GM19438 (cell line): ENCODE measurements at regions not wholly inside any gene's neighbourhood (a gene's known extent, or its start where the extent isn't known, plus 50 kb on each side); places are given as distances from the start of the nearest gene placed in this dataset.

ENCODE experiments used
- ATAC-seq: cut with Tn5 transposase; IDR thresholded peaks from one replicate; pipeline ENCODE4 v1.9.1; 2021; ENCODE audit warnings: low read depth; ENCODE audit not compliant: unreplicated experiment

DNA sequence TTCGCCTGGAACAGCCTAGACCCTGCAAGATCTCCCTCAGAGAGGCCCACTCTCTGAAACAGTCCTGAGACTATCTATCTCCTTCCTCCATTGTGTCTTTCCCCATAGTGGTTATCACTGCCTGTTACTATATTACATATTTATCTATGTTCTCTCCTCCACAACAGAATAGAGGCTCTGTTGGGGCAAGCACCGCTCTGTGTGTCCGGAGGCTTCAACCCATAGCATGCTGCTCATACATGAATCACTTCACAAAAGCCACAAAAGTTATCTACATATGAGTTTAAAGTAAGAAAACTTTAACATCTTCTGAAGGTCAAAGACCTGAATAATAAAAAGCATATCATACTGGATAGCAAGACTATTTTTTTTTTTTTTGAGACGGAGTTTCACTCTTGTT is 242.1 kb upstream of the HS6ST1 start:
- ATAC-seq, result no peak

DNA sequence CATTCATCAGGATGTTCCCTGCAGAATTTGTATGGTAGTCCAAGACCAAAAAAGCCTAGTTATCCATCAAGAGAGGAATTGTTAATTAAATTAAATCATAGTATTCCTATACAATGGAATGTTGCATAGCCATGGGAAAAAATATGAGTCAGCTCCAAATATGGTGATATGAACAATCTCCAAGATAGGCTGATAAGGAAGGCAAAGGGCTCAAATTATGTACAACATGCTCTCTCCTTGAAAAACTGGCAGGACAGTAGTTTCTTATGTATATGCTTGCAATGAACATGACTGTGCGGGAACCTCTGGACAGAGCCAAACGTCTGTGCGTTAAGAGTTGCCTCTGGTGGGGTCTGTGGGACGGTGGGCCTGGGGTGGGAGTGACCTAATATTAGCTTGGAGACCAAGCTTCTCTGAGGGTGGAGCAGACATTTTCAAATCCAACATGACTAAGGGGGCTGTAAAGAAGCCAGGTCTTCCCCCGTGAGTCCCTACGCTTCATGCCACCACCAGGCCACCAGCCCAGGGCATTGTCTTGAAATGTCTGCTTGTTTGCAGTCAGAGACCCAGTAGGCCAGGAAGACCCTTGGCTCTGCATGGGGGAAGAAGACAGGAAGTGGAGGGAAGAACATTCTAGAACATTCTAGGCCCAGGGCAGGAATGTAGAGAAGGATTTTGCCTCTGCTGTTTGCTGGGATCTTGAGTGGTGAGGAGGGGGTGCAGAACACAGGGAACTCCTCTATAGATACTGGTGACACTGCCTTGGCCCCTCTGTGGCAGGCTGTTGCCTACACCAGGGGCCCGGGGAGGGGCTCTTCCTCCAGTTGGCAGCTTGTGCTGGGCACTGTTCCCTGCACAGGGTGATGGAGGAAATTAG is 244.0 kb upstream of the HS6ST1 start:
- no peak for ATAC-seq

DNA sequence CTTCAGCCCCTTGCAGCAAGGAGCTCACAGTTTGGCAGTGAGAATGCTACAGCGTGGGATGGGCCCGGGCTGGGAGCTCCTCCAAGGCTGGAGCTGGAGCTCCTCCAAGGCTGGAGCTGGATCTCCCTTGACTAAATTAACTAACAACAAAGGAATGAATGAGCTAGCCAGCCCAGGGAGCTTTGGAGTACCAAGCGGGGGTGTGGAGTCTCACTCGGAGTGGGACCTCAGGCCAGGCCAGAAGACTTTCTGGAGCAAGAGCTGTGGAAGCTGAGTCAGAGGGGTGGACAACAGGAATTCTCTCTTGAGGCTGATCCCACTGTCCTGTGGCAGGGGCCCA is 244.7 kb upstream of the HS6ST1 start:
- no peak for ATAC-seq

- no peak for ATAC-seq
Measured at GRCh38 chr2:128564131-128564530, 245.5 kb upstream of the HS6ST1 start.

GRCh38 chr2:128564551-128564950 is 245.9 kb upstream of the HS6ST1 start:
- ATAC-seq, result no peak

GRCh38 chr2:128565441-128565840 is 246.8 kb upstream of the HS6ST1 start:
- no peak for ATAC-seq

GRCh38 chr2:128566671-128567070 is 248.0 kb upstream of the HS6ST1 start:
- ATAC-seq, result no peak

- ATAC-seq, result no peak
Measured at GRCh38 chr2:128568106-128568505, 249.4 kb upstream of the HS6ST1 start.

- no peak for ATAC-seq
Measured at GRCh38 chr2:128573116-128573515, 254.4 kb upstream of the HS6ST1 start.

GRCh38 chr2:128573531-128573930 is 254.9 kb upstream of the HS6ST1 start:
- ATAC-seq, result no peak

GRCh38 chr2:128577141-128577930 is 258.7 kb upstream of the HS6ST1 start:
- no peak for ATAC-seq

DNA sequence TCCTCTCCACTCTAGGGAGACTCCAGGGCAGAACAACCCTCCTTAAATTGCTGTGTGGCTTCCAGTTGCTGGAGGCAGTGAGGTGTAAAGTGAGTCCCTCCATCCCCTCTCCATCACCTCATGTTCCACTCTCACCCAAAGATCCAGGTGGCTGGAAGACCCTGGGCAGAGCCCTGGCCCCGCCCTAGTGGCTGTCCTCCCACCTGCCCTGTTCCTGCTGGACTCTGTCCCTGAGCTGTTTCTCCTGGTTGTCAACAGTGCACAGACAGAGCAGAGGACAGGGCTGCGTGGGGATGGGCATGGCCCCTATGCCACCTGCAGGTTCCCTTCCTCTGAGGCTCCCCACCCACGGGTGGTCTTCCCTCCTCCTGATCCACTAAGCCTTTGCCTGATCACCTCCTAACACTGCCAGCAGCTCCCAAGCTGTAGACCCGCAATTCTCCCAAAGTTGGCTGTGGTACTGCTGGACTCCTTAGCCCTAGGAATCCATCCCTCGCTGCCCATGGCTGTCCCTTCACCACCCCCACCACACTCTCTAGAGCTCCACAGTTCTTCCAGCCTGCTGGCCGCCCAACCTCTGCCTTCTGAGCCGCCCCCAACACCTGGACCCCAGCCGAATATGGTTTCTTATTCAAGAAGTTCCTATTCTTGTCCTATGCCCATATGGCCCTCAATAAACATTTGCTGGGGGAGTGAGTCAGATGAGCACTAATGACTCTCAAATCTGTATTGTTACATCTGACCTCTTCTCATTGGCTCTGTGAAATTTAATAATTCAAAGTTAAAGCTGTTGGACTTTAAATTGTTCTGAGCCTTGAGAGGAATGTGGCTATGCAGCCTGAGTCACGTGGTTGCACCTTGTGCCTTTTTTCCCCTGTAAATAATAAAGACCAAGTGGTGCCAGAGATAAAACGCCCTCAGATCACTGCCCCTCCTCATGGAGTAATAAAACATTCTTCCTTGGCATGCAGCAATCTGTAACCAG is 260.0 kb upstream of the HS6ST1 start:
- ATAC-seq, result no peak

GRCh38 chr2:128579825-128580224 is 261.2 kb upstream of the HS6ST1 start:
- no peak for ATAC-seq

DNA sequence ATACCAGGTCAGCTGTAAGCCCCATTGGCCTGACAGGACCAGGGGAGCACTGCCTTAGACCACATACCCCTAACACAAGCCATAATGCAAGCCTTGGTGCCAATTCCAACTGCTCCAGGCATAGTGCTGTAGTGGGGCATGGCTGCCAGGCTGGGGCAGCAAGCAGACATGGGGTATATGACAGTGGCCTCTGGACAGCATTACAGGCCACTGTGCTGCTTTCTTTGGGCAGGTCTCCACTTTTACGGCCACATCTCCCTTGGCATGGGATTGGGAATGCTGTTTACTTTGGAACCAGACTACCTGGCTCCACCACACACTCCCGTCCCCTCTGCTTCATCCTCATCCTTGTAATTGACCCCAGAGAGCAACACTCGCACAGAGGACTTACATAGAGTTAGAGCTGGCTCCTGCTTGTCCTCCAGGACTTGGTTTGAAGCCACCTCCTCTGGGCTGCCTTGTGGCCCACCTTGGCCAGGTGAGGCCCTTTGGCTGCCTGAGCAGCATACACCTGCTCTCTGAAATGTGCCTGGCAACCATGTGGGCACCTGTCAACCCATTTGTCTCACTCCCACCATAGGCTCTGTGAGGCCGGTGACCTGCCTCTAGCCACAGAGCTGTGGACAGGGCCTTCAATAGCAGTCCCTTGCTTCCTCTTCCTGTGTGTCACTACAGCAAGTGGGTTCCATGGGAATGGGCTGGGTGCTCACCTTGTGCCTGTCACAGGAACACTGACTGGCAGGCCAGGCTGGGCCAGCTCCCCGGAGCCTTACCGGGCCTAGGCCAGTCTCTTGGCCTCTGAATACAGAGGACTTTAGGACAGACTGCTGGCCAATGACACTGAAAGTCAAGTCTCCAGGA is 262.6 kb upstream of the HS6ST1 start:
- no peak for ATAC-seq

DNA sequence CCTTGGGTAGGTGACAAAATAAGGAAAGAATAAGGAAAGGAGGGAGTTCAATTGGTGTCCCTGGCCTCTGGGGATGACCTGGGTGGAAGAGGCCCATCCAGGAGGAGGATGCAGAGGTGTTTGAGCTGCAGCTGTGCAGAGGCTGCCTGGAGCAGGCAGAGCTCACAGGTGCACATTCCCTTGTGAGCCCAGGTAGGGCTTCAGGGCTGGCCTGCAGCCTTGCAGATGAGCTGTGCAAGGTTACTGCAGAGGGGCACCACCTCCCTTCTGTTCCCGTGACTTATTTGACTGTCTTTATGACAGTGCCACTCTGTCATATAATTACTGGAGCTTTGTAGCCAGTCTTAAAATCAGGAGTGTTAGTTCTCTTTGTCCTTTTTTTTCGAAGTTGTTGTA is 263.2 kb upstream of the HS6ST1 start:
- no peak for ATAC-seq

- no peak for ATAC-seq
Measured at GRCh38 chr2:128584296-128584890, 265.7 kb upstream of the HS6ST1 start.

DNA sequence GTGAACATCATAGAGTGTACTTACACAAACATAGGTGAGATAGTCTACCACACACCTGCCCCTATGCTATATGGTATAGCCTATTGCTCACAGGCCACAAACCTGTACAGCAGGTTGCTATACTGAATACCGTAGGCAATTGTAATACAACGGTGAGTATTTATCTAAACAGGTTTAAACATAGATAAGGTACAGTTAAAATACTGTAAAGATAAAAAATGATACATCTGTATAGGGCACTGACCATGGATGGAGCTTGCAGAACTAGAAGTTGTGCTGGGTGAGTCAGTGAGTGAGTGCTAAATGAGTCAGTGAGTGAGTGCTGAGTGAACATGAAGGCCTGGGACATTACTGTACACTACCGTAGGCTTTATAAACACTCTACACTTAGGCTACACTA is 267.0 kb upstream of the HS6ST1 start:
- ATAC-seq, result no peak

DNA sequence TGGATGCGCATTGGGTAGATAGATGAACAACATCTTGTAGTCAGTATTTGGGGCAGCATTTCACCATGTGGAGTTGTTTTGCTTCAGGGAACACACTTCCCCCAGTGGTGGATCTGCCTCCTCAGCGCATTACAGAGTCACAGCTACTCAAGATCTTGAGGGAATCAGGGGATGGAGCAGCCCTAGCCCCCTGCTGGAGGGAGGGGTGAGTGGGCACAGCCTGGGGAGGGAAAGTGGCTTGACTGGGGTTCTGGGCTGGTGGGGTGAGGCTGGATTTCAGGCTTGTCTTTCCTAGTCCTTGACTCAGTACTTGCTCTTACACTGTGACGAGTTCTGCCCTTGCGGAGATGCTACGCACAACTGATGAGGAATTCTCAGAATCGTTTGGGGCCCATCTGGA is 271.0 kb upstream of the HS6ST1 start:
- no peak for ATAC-seq

DNA sequence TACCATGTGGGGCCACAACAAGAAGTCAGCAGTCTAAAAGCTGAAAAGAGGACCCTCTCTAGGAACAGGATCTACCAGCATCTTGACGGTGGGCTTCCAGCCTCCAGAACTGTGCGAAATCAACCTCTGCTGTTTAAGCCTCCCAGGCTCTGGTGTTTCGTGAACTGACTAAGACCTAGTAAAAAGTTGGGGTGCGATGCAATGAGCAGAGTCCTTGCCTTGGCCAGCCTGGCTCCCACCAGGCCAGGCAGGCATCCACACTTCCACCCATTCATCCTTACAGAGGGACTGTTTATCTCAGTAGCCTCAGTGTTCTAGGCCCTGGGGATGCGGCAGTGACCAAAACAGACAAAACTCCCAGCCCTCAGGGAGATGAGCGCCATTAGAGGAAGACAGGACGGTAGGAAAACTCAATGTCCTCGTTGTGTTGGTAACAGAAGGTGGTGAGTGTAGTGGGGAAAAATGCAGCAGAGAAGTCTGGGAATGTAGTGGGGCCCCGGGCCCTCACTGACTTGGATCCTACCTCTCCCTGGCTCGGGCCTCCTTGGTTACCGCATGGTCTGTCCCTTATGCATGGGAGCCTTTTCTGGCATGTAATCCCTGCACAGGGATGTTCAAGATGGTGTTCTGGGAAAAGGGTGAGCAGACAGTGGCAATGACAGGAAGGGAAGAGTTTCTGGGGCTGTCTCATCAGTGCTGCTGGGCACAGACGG is 271.8 kb upstream of the HS6ST1 start:
- ATAC-seq, result no peak
